ENCODE measurements at regions not wholly inside any gene's neighbourhood (a gene's known extent, or its start where the extent isn't known, plus 50 kb on each side); places are given as distances from the start of the nearest gene placed in this dataset.

GRCh38 chr2:204027091-204027490 is 90.5 kb downstream of the ICOS start (continued):
- TF ChIP-seq SNAPC4 (CRISPR knock-in tag; IDR thresholded peaks at IDR 0.05) (no peak), EZH2 (conservative IDR thresholded peaks at IDR 0.05; ENCODE audit: low read depth, low read length) (no peak)

DNA sequence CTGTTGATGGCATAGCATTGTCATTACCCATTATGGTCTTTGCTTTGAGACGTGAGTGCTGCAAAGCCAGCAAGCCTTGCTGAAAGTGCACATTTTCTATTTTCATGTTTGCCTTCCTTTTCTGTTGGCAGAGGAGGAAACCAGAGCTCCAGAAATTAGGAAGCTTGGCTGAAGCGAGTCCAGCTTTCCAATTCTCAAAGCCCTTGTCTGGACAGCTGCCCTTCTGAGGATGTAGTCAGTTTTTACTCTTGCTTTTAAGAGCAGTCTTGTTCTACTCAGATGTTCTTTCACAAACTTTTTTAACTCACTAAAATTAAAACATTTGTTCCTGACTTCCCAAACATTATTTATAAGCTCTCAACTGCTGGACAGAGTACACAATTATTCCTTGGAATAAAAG is 93.8 kb downstream of the ICOS start:
- POLR2A ChIA-PET = no interaction called here
- Histone ChIP-seq H3K79me2 (ENCODE audit: insufficient read depth, low read length) (no peaks in the 10 kb centered on the region), H2AFZ (ENCODE audit: low read length) (no peak overlapping the region), H3K4me2 (ENCODE audit: low read depth, low read length) (no peak overlapping the region), H3K27ac (ENCODE audit: extremely low read length, insufficient read depth, low read length) (no peak overlapping the region), H3K9me3 (ENCODE audit: low read length) (no peaks in the 10 kb centered on the region), H3K4me1 (ENCODE audit: insufficient read depth, low read length) (0 out of 2 replicates have a peak, but pooled peaks cover 5% of the 10 kb centered on the region), H4K20me1 (ENCODE audit: insufficient read depth, low read length) (no peaks in the 10 kb centered on the region), H3K36me3 (replicated peaks in 1 of 2; ENCODE audit: control insufficient read depth in 1 of 2, insufficient read depth in 2 of 2, low read length in 2 of 2) (no peaks in the 10 kb centered on the region), H3K27me3 (ENCODE audit: control insufficient read depth in 1 of 2, insufficient read depth in 2 of 2, low read length in 2 of 2) (no peaks in the 10 kb centered on the region), H3K4me3 (replicated peaks in 1 of 3; ENCODE audit: insufficient read depth in 1 of 3, low read depth in 2 of 3, low read length in 3 of 3) (no peak overlapping the region), H3K9ac (ENCODE audit: insufficient read depth, low read depth, low read length) (no peak overlapping the region)
- in situ Hi-C loops (cut with HindIII; ENCODE audit: extremely low pct_ligation_motif_present, low pct_unique_long_range_greater_than_20kb) (no loop called here), intact Hi-C loops (cut with micrococcal nuclease; ENCODE audit: unreplicated experiment) (no loop called here)
- CTCF ChIA-PET (ENCODE audit: low intra/inter-chr PET ratio, low total read pairs) = no interaction called here
- no peak for FAIRE-seq
- no TSS peak for BruUV-seq (replicated peaks)
- ATAC-seq = no peak
- DNase-seq (ENCODE audit: low spot score) = no peak
- TF ChIP-seq KLF6 (CRISPR knock-in tag; IDR thresholded peaks at IDR 0.05) (no peak), ZNF292 (CRISPR knock-in tag; IDR thresholded peaks at IDR 0.05; ENCODE audit: borderline replicate concordance, low read depth) (no peak), ZNF83 (CRISPR knock-in tag; IDR thresholded peaks at IDR 0.05; ENCODE audit: borderline replicate concordance) (no peak), ZSCAN21 (CRISPR knock-in tag; IDR thresholded peaks at IDR 0.05; ENCODE audit: borderline replicate concordance) (no peak), ZNF431 (CRISPR knock-in tag; IDR thresholded peaks at IDR 0.05; ENCODE audit: borderline replicate concordance, low read depth) (no peak), ZNF430 (CRISPR knock-in tag; IDR thresholded peaks at IDR 0.05) (no peak), ZNF746 (CRISPR knock-in tag; IDR thresholded peaks at IDR 0.05) (no peak), RBAK (CRISPR knock-in tag; IDR thresholded peaks at IDR 0.05) (no peak), POLR2AphosphoS5 (IDR thresholded peaks at IDR 0.05; ENCODE audit: low read depth, low read length) (no peak), ZBTB7A (CRISPR knock-in tag; IDR thresholded peaks at IDR 0.05) (no peak), KDM2A (CRISPR knock-in tag; IDR thresholded peaks at IDR 0.05; ENCODE audit: borderline replicate concordance, low read depth) (no peak), HOXA5 (CRISPR knock-in tag; IDR thresholded peaks at IDR 0.05) (no peak), KAT2B (IDR thresholded peaks at IDR 0.05; ENCODE audit: borderline replicate concordance, low read depth, low read length) (no peak), ZBTB21 (CRISPR knock-in tag; IDR thresholded peaks at IDR 0.05) (no peak), ZNF879 (CRISPR knock-in tag; IDR thresholded peaks at IDR 0.05) (no peak)
- TF ChIP-seq, protein P1, sequence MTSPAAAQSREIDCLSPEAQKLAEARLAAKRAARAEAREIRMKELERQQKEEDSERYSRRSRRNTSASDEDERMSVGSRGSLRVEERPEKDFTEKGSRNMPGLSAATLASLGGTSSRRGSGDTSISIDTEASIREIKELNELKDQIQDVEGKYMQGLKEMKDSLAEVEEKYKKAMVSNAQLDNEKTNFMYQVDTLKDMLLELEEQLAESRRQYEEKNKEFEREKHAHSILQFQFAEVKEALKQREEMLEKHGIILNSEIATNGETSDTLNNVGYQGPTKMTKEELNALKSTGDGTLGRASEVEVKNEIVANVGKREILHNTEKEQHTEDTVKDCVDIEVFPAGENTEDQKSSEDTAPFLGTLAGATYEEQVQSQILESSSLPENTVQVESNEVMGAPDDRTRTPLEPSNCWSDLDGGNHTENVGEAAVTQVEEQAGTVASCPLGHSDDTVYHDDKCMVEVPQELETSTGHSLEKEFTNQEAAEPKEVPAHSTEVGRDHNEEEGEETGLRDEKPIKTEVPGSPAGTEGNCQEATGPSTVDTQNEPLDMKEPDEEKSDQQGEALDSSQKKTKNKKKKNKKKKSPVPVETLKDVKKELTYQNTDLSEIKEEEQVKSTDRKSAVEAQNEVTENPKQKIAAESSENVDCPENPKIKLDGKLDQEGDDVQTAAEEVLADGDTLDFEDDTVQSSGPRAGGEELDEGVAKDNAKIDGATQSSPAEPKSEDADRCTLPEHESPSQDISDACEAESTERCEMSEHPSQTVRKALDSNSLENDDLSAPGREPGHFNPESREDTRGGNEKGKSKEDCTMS (CRISPR knock-in tag; conservative IDR thresholded peaks at IDR 0.05) = no peak
- 30% methylated on average over 2 of the region's 2 CpGs for WGBS (ENCODE audit: low lambda C conversion rate)
